PC-9 (cell line): ENCODE measurements at regions not wholly inside any gene's neighbourhood (a gene's known extent, or its start where the extent isn't known, plus 50 kb on each side); places are given as distances from the start of the nearest gene placed in this dataset.

ENCODE experiments used
- BruUV-seq: library from RNA; stranded (reverse); fragments of 400-500 nt; replicated peaks from 2 replicates; lab custom pipeline; 2021; lab: Mats Ljungman, UMichigan
- CTCF ChIA-PET: fragments of 300-600 bp; sonication (Branson Sonifier 250); formaldehyde crosslinking; loops from one replicate; lab custom pipeline; 2022; ENCODE audit warnings: antibody characterized with exemption; lab: Charles Lee
- POLR2A ChIA-PET: fragments of 300-600 bp; sonication (Branson Sonifier 250); formaldehyde crosslinking; loops from one replicate; lab custom pipeline; 2022; ENCODE audit warnings: antibody characterized with exemption; ENCODE audit not compliant: unreplicated experiment; lab: Charles Lee
- DNase-seq, 2 experiments: peaks; one replicate each; pipeline versions ENCODE4 v3.0.0 to v3.0.0-alpha.2; 2015 to 2022; ENCODE audit warnings: mixed read lengths in 1 of 2
- H2AFZ ChIP-seq: fragments of 200-600 bp; sonication (generic); 2 replicates; pipeline ENCODE4 v1.8.1; 2017; ENCODE audit warnings: antibody characterized with exemption
- H3F3A ChIP-seq: fragments of 200-600 bp; sonication (generic); 2 replicates; pipeline ENCODE4 v1.8.1; 2017; ENCODE audit warnings: antibody characterized with exemption, mild to moderate bottlenecking, low read depth; ENCODE audit not compliant: insufficient read depth
- H3K27ac ChIP-seq: fragments of 200-600 bp; sonication (generic); 2 replicates; pipeline ENCODE4 v1.6.1; 2016; ENCODE audit warnings: mixed run types
- H3K27me3 ChIP-seq: fragments of 200-600 bp; sonication (generic); 2 replicates; pipeline ENCODE4 v1.6.1; 2016; ENCODE audit warnings: low read depth, mixed run types; ENCODE audit not compliant: insufficient read depth
- H3K36me3 ChIP-seq: fragments of 200-600 bp; sonication (generic); 2 replicates; pipeline ENCODE4 v1.6.1; 2016; ENCODE audit warnings: low read depth, mixed run types
- H3K4me1 ChIP-seq: fragments of 200-600 bp; sonication (generic); replicated peaks from 2 replicates; pipeline ENCODE4 v1.6.1; 2016; ENCODE audit warnings: mixed run types; ENCODE audit not compliant: insufficient read depth
- H3K4me2 ChIP-seq: fragments of 200-600 bp; sonication (generic); 2 replicates; pipeline ENCODE4 v1.6.1; 2017; ENCODE audit warnings: mixed run types
- H3K4me3 ChIP-seq: fragments of 200-600 bp; sonication (generic); 2 replicates; pipeline ENCODE4 v1.6.1; 2016; ENCODE audit warnings: mixed run types
- H3K79me2 ChIP-seq: fragments of 200-600 bp; sonication (generic); 2 replicates; pipeline ENCODE4 v1.6.1; 2017; ENCODE audit warnings: low read depth, mixed run types
- H3K9me2 ChIP-seq: fragments of 200-600 bp; sonication (generic); 2 replicates; pipeline ENCODE4 v1.8.1; 2017; ENCODE audit warnings: mild to moderate bottlenecking; ENCODE audit not compliant: insufficient read depth
- H3K9me3 ChIP-seq: fragments of 200-600 bp; sonication (generic); 2 replicates; pipeline ENCODE4 v1.8.1; 2016; ENCODE audit warnings: low read depth; ENCODE audit not compliant: insufficient read depth
- H4K20me1 ChIP-seq: fragments of 200-600 bp; sonication (generic); 2 replicates; pipeline ENCODE4 v1.8.1; 2017; ENCODE audit not compliant: insufficient read depth
- CTCF ChIP-seq: fragments of 200-600 bp; sonication (generic); conservative IDR thresholded peaks from 2 replicates; pipeline ENCODE4 v1.6.1; 2017; ENCODE audit warnings: mixed run types, antibody characterized with exemption, mild to moderate bottlenecking, moderate library complexity
- EZH2 ChIP-seq: fragments of 200-600 bp; sonication (generic); IDR thresholded peaks from 2 replicates; pipeline ENCODE4 v1.8.0; 2017; ENCODE audit warnings: antibody characterized with exemption, low read depth
- intact Hi-C: fragments of 100-400 bp; cut with micrococcal nuclease; formaldehyde crosslinking; loops from one replicate; pipeline ENCODE4 v1.10.0; 2022; ENCODE audit not compliant: unreplicated experiment

GRCh38 chr20:23217023-23217422 lies 130.9 kb upstream of the CD93 start:
- Histone ChIP-seq H4K20me1 (no peaks in the 10 kb centered on the region), H3K36me3 (no peaks in the 10 kb centered on the region), H3K27ac (no peak overlapping the region), H2AFZ (no peak overlapping the region), H3K4me3 (no peak overlapping the region), H3F3A (peaks cover 8% of the 10 kb centered on the region), H3K4me1 (peaks cover 13% of the 10 kb centered on the region), H3K79me2 (no peaks in the 10 kb centered on the region), H3K4me2 (no peak overlapping the region), H3K9me2 (no peaks in the 10 kb centered on the region), H3K9me3 (peaks cover 10% of the 10 kb centered on the region; the same call in 1 of the 2 replicates), H3K27me3 (no peaks in the 10 kb centered on the region)
- no TSS peak for BruUV-seq
- DNase-seq = no peak
- ChIA-PET CTCF (no interaction called here), POLR2A (no interaction called here)
- intact Hi-C loops = no loop called here
- no peak for TF ChIP-seq EZH2

- H3K4me2 ChIP-seq = no peak overlapping the region
- TF ChIP-seq CTCF (no peak), EZH2 (no peak)
- H3F3A ChIP-seq = peaks cover 11% of the 10 kb centered on the region
- CTCF ChIA-PET = no interaction called here
- no TSS peak for BruUV-seq
- H3K9me2 ChIP-seq = no peaks in the 10 kb centered on the region
- intact Hi-C loops = no loop called here
- no peaks in the 10 kb centered on the region for H3K27me3 ChIP-seq
- POLR2A ChIA-PET = no interaction called here
- no peak for DNase-seq
- no peak overlapping the region for H3K4me3 ChIP-seq
- H3K9me3 ChIP-seq = no peaks in the 10 kb centered on the region
- H4K20me1 ChIP-seq = no peaks in the 10 kb centered on the region
- no peaks in the 10 kb centered on the region for H3K36me3 ChIP-seq
- H3K4me1 ChIP-seq = peaks cover 18% of the 10 kb centered on the region
- no peak overlapping the region for H2AFZ ChIP-seq
- no peak overlapping the region for H3K27ac ChIP-seq
- H3K79me2 ChIP-seq = no peaks in the 10 kb centered on the region
Observed at GRCh38 chr20:23215344-23215995, 129.3 kb upstream of the CD93 start.

DNA sequence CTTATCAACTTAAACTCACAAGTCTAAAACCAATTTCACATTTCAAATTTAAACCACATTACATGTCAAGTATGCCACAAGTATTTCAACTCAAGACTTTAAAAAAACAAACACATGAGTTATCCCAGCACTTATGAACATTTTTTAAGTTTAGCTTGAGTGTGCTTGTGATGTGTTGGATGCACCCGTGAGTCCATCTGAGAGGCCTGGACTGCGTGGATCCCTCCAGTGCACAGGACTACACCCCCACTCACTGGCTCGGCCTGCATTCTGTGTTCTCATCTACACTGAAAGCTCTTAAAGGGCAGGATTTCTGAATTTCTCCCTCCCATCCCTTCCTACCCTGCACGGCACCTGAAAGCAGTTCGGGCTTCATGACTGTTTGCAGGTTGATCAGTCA lies 128.8 kb upstream of the CD93 start:
- intact Hi-C loops = no loop called here
- POLR2A ChIA-PET = interaction anchor here (0.6 kb wide), 1 partner anchor 914 kb away, joined by 4 read pairs; no protein-coding TSS in a partner anchor
- no TSS peak for BruUV-seq
- no peaks in the 10 kb centered on the region for H3K27me3 ChIP-seq
- H3K9me2 ChIP-seq = no peaks in the 10 kb centered on the region
- no peaks in the 10 kb centered on the region for H4K20me1 ChIP-seq
- no peak overlapping the region for H3K4me3 ChIP-seq
- no peak overlapping the region for H3K27ac ChIP-seq
- TF ChIP-seq EZH2 (no peak), CTCF (no peak)
- no peaks in the 10 kb centered on the region for H3K79me2 ChIP-seq
- H3F3A ChIP-seq = peaks cover 11% of the 10 kb centered on the region
- no peak overlapping the region for H2AFZ ChIP-seq
- no peak overlapping the region for H3K4me2 ChIP-seq
- H3K4me1 ChIP-seq = peaks cover 18% of the 10 kb centered on the region
- DNase-seq = no peak
- no peaks in the 10 kb centered on the region for H3K9me3 ChIP-seq
- H3K36me3 ChIP-seq = no peaks in the 10 kb centered on the region
- CTCF ChIA-PET = no interaction called here
